ENCODE measurements at regions not wholly inside any gene's neighbourhood (a gene's known extent, or its start where the extent isn't known, plus 50 kb on each side); places are given as distances from the start of the nearest gene placed in this dataset.

DNA sequence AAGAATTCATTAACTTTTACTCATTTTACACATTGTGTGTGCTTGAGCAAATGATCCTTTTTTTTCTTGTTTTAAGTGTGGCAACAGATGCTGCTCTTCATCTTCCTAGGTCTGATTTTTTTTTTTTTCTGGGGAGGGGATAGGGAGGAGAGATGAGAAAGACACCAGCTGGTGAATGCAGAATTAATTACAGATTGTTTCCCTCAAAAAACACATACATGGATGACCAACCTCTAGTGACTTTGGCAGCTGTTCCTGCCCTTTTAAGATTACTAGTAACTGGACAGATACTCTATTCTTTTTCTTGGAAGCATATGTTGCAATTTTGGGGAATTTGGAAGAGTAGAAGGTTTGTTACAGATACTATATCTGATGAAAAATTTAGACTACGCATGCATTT lies 103.6 kb upstream of the MYO16 start:
- intact Hi-C loops (cut with micrococcal nuclease) (no loop called here), in situ Hi-C loops (cut with MboI) (no loop called here)
- H3K27ac ChIP-seq (ENCODE audit: extremely low read depth, low read depth, low read length), result no peak overlapping the region
- H3K4me3 ChIP-seq, result no peak overlapping the region
- no peak overlapping the region for H2AFZ ChIP-seq (ENCODE audit: low read depth, low read length)
- no peaks in the 10 kb centered on the region for H3K79me2 ChIP-seq (ENCODE audit: control insufficient read depth, insufficient read depth, low read length)
- TF ChIP-seq ZNF274 (IDR thresholded peaks at IDR 0.05; ENCODE audit: borderline replicate concordance, low read depth, low read length) (no peak), HNRNPH1 (optimal IDR thresholded peaks at IDR 0.05; ENCODE audit: low read depth, low read length) (no peak), VEZF1 (CRISPR knock-in tag; IDR thresholded peaks at IDR 0.05) (no peak), RHOXF2B (CRISPR knock-in tag; conservative IDR thresholded peaks at IDR 0.05) (no peak), MEF2D (tag; conservative IDR thresholded peaks at IDR 0.05; ENCODE audit: low read depth) (no peak), CEBPB (tag; IDR thresholded peaks at IDR 0.05) (no peak), SMARCA5 (IDR thresholded peaks at IDR 0.05) (no peak), ZC3H4 (CRISPR knock-in tag; IDR thresholded peaks at IDR 0.05; ENCODE audit: borderline replicate concordance) (no peak), DMBX1 (CRISPR knock-in tag; IDR thresholded peaks at IDR 0.05; ENCODE audit: borderline replicate concordance) (no peak), ZFPM2 (CRISPR knock-in tag; IDR thresholded peaks at IDR 0.05) (no peak), ZBTB17 (CRISPR knock-in tag; IDR thresholded peaks at IDR 0.05) (no peak), SMAD4 (CRISPR knock-in tag; conservative IDR thresholded peaks at IDR 0.05) (no peak), ZC3H8 (IDR thresholded peaks at IDR 0.05) (no peak), HMG20A (CRISPR knock-in tag; conservative IDR thresholded peaks at IDR 0.05) (no peak), MED1 (CRISPR knock-in tag; IDR thresholded peaks at IDR 0.05; ENCODE audit: borderline replicate concordance) (no peak), ZNF511 (CRISPR knock-in tag; IDR thresholded peaks at IDR 0.05) (no peak), FOXJ3 (CRISPR knock-in tag; IDR thresholded peaks at IDR 0.05) (no peak), PHF20 (IDR thresholded peaks at IDR 0.05; ENCODE audit: partially characterized antibody) (no peak)
- TF ChIP-seq, protein P1, sequence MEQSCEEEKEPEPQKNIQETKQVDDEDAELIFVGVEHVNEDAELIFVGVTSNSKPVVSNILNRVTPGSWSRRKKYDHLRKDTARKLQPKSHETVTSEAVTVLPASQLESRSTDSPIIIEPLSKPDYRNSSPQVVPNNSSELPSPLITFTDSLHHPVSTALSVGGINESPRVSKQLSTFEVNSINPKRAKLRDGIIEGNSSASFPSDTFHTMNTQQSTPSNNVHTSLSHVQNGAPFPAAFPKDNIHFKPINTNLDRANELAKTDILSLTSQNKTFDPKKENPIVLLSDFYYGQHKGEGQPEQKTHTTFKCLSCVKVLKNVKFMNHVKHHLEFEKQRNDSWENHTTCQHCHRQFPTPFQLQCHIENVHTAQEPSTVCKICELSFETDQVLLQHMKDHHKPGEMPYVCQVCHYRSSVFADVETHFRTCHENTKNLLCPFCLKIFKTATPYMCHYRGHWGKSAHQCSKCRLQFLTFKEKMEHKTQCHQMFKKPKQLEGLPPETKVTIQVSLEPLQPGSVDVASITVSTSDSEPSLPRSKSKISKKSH (CRISPR knock-in tag; IDR thresholded peaks at IDR 0.05), result no peak
- H3K4me1 ChIP-seq (replicated peaks in 1 of 2; ENCODE audit: control insufficient read depth in 2 of 2, insufficient read depth in 2 of 2, low read length in 2 of 2), result no peaks in the 10 kb centered on the region; a peak in 1 of 5 replicates
- BruUV-seq (replicated peaks), result no TSS peak
- no peaks in the 10 kb centered on the region for H3K27me3 ChIP-seq (ENCODE audit: control insufficient read depth in 2 of 2, insufficient read depth in 2 of 2, low read length in 2 of 2)
- FAIRE-seq, result no peak
- H3K9me1 ChIP-seq (ENCODE audit: control insufficient read depth, insufficient read depth, low read length), result no peaks in the 10 kb centered on the region
- ChIA-PET CTCF (ENCODE audit: low intra/inter-chr PET ratio) (no interaction called here), POLR2A (no interaction called here)
- no peak overlapping the region for H3K9ac ChIP-seq (ENCODE audit: insufficient read depth in 1 of 2, low read depth in 2 of 2, low read length in 2 of 2)
- no peak overlapping the region for H3K4me2 ChIP-seq (ENCODE audit: insufficient read depth, low read length)
- H4K20me1 ChIP-seq (replicated peaks; ENCODE audit: control insufficient read depth, insufficient read depth, low read length), result no peaks in the 10 kb centered on the region
- ATAC-seq, result no peak
- DNase-seq (ENCODE audit: extremely low read depth in 1 of 4, low spot score in 3 of 4), result no peak
- H3K36me3 ChIP-seq (ENCODE audit: control insufficient read depth, insufficient read depth, low read length), result no peaks in the 10 kb centered on the region
- 12% methylated on average over 1 of the region's 1 CpG for WGBS (ENCODE audit: insufficient coverage, low coverage, missing lambda C conversion rate)
- no peaks in the 10 kb centered on the region for H3K9me3 ChIP-seq (replicated peaks; ENCODE audit: control insufficient read depth, insufficient read depth, low read depth, low read length)

Measured in K562 (cell line).